Parathyroid adenoma (tissue), 2 donors: ENCODE measurements at regions not wholly inside any gene's neighbourhood (a gene's known extent, or its start where the extent isn't known, plus 50 kb on each side); places are given as distances from the start of the nearest gene placed in this dataset.
"Not testable (repeated sequence)": the region's sequence is repeated elsewhere in the genome, so short reads cannot be mapped to it uniquely, and the experiment has no call there.

Source experiments
- H2AFZ ChIP-seq: fragments of 300-600 bp; sonication (generic); one replicate; pipeline ENCODE4 v1.7.0; 2017; ENCODE audit warnings: antibody characterized with exemption, mild to moderate bottlenecking
- H3K27ac ChIP-seq: fragments of 300-600 bp; sonication (generic); one replicate; pipeline ENCODE4 v1.7.0; 2017
- H3K27me3 ChIP-seq: fragments of 300-600 bp; sonication (generic); one replicate; pipeline ENCODE4 v1.7.0; 2017; ENCODE audit warnings: low read length; ENCODE audit not compliant: control insufficient read depth, insufficient read depth
- H3K36me3 ChIP-seq: fragments of 300-600 bp; sonication (generic); one replicate; pipeline ENCODE4 v1.7.0; 2017; ENCODE audit warnings: low read length; ENCODE audit not compliant: control insufficient read depth, insufficient read depth
- H3K4me1 ChIP-seq: fragments of 300-600 bp; sonication (generic); one replicate; pipeline ENCODE4 v1.7.0; 2017; ENCODE audit warnings: control low read depth
- H3K4me2 ChIP-seq: fragments of 300-600 bp; sonication (generic); one replicate; pipeline ENCODE4 v1.7.0; 2017; ENCODE audit warnings: low read length
- H3K4me3 ChIP-seq: fragments of 300-600 bp; sonication (generic); one replicate; pipeline ENCODE4 v1.7.0; 2017; ENCODE audit warnings: low read depth, low read length
- H3K79me2 ChIP-seq: fragments of 300-600 bp; sonication (generic); one replicate; pipeline ENCODE4 v1.7.0; 2017; ENCODE audit warnings: control low read depth
- H3K9ac ChIP-seq: fragments of 300-600 bp; sonication (generic); one replicate; pipeline ENCODE4 v1.7.0; 2017; ENCODE audit warnings: mild to moderate bottlenecking
- H3K9me3 ChIP-seq: fragments of 300-600 bp; sonication (generic); one replicate; pipeline ENCODE4 v1.7.0; 2017; ENCODE audit warnings: low read length; ENCODE audit not compliant: control insufficient read depth
- TF ChIP-seq, protein P1 (sequence below): fragments of 300-600 bp; sonication (generic); IDR thresholded peaks from one replicate; pipeline ENCODE4 v1.7.0; 2017; ENCODE audit warnings: antibody characterized with exemption, mild to moderate bottlenecking
- donor health status: primary hyperparathyroidism.

DNA sequence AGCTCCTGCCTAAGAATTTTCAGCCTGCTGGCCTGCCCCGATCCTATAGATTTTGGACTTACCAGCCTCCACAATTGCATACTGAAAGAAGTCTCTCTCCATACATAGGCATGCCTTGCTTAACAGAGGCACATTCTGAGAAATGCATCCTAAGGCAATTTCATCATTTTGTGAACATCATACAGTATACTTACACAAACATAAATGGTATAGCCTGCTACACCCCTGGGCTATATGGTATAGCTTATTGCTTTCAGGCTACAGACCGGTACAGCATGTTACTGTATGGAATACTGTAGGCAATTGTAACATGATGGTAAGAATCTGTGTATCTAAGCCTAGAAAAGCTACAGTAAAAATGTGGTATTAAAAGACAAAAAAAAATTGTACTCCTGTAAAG is 174.7 kb downstream of the NRIP1 start:
- H3K36me3 ChIP-seq = no peaks in the 10 kb centered on the region
- H3K9ac ChIP-seq = no peak overlapping the region
- H3K9me3 ChIP-seq = no peaks in the 10 kb centered on the region
- no peaks in the 10 kb centered on the region for H3K4me1 ChIP-seq
- H3K27ac ChIP-seq = no peak overlapping the region
- H3K4me2 ChIP-seq = no peak overlapping the region
- TF ChIP-seq, protein P1, sequence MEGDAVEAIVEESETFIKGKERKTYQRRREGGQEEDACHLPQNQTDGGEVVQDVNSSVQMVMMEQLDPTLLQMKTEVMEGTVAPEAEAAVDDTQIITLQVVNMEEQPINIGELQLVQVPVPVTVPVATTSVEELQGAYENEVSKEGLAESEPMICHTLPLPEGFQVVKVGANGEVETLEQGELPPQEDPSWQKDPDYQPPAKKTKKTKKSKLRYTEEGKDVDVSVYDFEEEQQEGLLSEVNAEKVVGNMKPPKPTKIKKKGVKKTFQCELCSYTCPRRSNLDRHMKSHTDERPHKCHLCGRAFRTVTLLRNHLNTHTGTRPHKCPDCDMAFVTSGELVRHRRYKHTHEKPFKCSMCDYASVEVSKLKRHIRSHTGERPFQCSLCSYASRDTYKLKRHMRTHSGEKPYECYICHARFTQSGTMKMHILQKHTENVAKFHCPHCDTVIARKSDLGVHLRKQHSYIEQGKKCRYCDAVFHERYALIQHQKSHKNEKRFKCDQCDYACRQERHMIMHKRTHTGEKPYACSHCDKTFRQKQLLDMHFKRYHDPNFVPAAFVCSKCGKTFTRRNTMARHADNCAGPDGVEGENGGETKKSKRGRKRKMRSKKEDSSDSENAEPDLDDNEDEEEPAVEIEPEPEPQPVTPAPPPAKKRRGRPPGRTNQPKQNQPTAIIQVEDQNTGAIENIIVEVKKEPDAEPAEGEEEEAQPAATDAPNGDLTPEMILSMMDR = no peak
- no peaks in the 10 kb centered on the region for H3K27me3 ChIP-seq
- H3K79me2 ChIP-seq = no peaks in the 10 kb centered on the region
- H2AFZ ChIP-seq = no peak overlapping the region
- H3K4me3 ChIP-seq = no peak overlapping the region

DNA sequence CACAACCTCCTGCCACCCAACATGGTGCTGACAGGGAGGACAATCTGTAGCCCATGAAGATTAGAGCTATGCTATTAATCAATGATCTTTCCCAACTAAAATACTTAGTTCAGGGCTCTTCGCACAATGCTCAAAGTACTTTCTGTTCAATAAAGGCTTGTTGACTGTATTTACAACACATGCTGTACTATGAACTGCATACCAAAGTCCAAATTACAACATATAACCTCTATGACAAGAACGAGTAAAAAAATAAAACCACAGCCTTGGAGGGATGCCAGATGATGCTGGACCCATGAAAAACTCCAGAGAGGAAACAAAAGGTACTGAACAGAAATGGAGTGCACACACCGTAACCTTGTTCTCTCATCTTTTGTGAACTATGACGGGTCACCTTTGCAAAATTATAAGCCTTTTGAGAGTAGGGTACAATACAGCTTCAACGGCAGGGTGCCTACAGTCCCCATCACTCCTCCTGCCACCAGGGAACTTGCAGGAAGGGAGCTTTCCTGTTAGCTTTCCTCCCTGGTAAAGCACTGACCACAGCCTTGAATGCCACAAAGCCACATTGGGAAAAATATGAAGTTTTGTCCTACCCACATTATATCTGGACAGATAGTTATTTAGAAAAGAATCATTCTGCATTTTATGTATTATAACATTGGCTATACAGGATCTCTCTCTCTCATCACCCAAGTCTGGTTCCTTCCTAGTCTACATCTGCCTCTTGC is 175.6 kb downstream of the NRIP1 start:
- no peak overlapping the region for H3K27ac ChIP-seq
- H3K9ac ChIP-seq = no peak overlapping the region
- TF ChIP-seq, protein P1 = no peak
- no peaks in the 10 kb centered on the region for H3K27me3 ChIP-seq
- no peak overlapping the region for H3K4me2 ChIP-seq
- no peak overlapping the region for H2AFZ ChIP-seq
- H3K9me3 ChIP-seq = no peaks in the 10 kb centered on the region
- H3K4me1 ChIP-seq = no peaks in the 10 kb centered on the region
- H3K79me2 ChIP-seq = no peaks in the 10 kb centered on the region
- H3K36me3 ChIP-seq = no peaks in the 10 kb centered on the region
- H3K4me3 ChIP-seq = no peak overlapping the region

DNA sequence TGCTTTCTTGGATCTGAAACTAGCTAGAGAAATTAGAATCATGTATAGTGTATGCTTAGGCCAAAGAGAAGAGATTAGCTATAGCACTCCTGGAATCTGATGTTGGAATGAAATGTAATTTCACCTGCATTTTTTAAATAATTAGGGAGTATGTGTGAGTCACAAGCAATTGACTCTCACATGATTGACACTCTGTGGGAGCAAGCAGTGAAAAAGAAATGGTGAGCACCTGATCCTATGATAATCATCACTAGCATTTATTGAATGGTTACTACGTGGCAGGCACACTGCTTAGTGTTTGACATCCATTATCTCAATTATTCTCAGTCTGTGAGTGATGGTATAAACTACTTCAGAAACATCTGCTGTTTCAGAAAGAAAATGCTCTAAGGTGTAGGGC is 176.6 kb downstream of the NRIP1 start:
- no peak overlapping the region for H2AFZ ChIP-seq
- H3K27ac ChIP-seq = no peak overlapping the region
- H3K79me2 ChIP-seq = no peaks in the 10 kb centered on the region
- no peaks in the 10 kb centered on the region for H3K27me3 ChIP-seq
- no peak overlapping the region for H3K4me2 ChIP-seq
- H3K9ac ChIP-seq = no peak overlapping the region
- H3K4me3 ChIP-seq = no peak overlapping the region
- TF ChIP-seq, protein P1 = no peak
- no peaks in the 10 kb centered on the region for H3K36me3 ChIP-seq
- no peaks in the 10 kb centered on the region for H3K4me1 ChIP-seq
- no peaks in the 10 kb centered on the region for H3K9me3 ChIP-seq

DNA sequence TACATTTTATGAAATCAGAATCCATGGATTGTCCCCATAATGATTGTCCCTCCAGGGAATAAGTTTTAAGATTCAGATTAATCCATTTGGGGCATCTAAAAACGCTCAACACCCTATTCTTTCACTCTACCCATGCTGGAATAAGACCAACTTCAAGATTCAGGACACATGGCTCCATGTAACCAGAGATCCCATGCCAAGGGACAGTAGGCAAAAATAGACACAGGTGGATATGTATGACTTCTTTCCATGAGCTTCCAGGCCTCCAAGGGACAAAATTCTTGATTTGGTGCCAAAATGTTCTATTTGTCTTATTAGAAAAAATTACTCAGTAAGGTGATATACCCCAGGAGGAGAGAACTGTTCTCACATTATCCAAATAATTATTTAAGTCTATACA is 178.8 kb downstream of the NRIP1 start:
- Histone ChIP-seq H3K9me3 (no peaks in the 10 kb centered on the region), H3K27ac (no peak overlapping the region), H3K4me2 (no peak overlapping the region), H3K4me1 (no peaks in the 10 kb centered on the region), H3K79me2 (no peaks in the 10 kb centered on the region), H3K4me3 (no peak overlapping the region), H3K27me3 (no peaks in the 10 kb centered on the region), H3K9ac (no peak overlapping the region), H3K36me3 (no peaks in the 10 kb centered on the region), H2AFZ (no peak overlapping the region)
- TF ChIP-seq, protein P1 = no peak

DNA sequence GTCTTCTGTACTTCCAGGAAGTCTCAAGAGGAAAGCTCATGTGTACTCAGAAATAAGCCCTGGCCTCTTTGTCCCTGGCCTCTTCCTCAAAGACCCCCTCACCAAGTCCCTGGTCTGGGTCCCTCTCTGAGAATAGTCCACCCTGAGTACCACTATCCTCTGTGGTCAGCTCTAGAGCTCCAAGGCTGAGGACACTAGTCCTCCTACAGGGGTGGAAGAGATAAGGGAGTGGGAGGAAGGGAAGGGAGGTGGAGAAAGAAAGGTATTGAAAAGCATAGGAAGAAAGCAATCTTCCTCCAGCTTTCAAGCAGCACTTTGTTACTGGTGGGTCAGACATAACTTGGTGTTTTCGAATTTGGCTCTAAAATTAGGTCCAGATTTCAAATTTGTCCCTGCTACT is 181.4 kb downstream of the NRIP1 start:
- TF ChIP-seq, protein P1 = no peak
- Histone ChIP-seq H3K4me1 (no peaks in the 10 kb centered on the region), H3K36me3 (no peaks in the 10 kb centered on the region)

DNA sequence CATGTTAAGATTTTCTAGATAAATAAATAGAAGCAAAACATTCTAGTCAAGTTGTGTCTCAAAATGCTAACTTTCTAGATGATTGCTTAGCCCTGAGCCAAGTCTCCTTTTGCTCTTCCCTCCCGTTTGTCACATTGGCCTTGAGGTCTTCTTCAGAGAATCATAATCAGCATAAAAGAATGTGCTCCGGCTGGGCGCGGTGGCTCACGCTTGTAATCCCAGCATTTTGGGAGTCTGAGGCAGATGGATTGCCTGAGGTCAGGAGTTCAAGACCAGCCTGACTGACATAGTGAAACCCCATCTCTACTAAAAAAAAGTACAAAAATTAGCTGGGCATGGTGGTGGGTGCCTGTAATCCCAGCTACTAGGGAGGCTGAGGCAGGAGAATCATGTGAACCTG is 182.3 kb downstream of the NRIP1 start:
- H3K27ac ChIP-seq, H3K4me3 ChIP-seq, H3K4me2 ChIP-seq, H3K79me2 ChIP-seq, H3K36me3 ChIP-seq, H3K9me3 ChIP-seq, H2AFZ ChIP-seq, H3K27me3 ChIP-seq, H3K4me1 ChIP-seq, H3K9ac ChIP-seq: not testable (repeated sequence)

More for the DNA sequence above, 181.4 kb downstream of the NRIP1 start:
- no peaks in the 10 kb centered on the region for H3K9me3 ChIP-seq
- no peak overlapping the region for H2AFZ ChIP-seq
- H3K9ac ChIP-seq = no peak overlapping the region
- H3K4me3 ChIP-seq = no peak overlapping the region
- no peaks in the 10 kb centered on the region for H3K27me3 ChIP-seq
- H3K4me2 ChIP-seq = no peak overlapping the region
- H3K27ac ChIP-seq = no peak overlapping the region
- no peaks in the 10 kb centered on the region for H3K79me2 ChIP-seq
